ENCODE measurements at regions not wholly inside any gene's neighbourhood (a gene's known extent, or its start where the extent isn't known, plus 50 kb on each side); places are given as distances from the start of the nearest gene placed in this dataset.

DNA sequence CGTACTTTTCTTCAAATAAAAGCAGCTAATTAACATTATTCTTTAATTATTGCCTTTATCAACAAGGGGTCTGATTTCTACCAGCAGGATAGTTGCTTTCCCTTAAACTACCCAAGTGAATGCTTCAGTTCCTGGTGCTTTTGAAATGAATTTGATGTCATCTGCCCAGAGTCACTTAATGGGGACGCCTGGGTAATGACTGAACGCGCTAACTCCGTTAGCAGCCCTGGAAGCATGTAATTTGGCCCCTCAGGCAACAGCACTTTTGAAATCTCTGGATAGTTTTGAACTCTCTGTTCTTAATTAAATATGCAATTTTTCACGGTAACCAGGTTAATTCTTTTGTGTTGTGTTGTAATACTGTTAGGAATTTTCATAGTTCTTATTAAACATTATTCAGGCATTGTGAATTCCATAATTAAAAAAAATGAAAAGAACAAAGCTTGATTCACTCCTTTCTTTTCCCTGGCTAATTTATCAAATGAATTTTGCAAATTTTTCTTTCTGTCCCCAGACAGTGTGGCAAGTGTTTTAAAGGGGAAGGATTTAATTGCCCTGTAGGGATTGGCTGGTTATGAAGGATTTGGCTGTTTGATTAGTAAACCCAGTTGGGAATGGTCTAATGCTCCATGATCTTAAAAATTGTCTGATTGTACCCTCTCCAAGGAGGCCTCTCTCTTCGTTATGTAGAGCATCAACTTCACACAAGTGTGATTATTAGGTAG, 137.5 kb upstream of the MYL2 start:
- TF ChIP-seq CTCF (IDR thresholded peaks at IDR 0.05; ENCODE audit: poor library complexity, severe bottlenecking) (no peak), MXI1 (conservative IDR thresholded peaks at IDR 0.05; ENCODE audit: poor library complexity, severe bottlenecking) (no peak), EZH2 (IDR thresholded peaks at IDR 0.05; ENCODE audit: borderline replicate concordance, insufficient read depth, low read length, poor library complexity, severe bottlenecking) (no peak), TAF1 (IDR thresholded peaks at IDR 0.05; ENCODE audit: low read depth) (no peak)
